HEK293 (cell line): ENCODE measurements at regions not wholly inside any gene's neighbourhood (a gene's known extent, or its start where the extent isn't known, plus 50 kb on each side); places are given as distances from the start of the nearest gene placed in this dataset.

Experiments used
- CTCF ChIA-PET: fragments of 350-600 bp; formaldehyde crosslinking; extraction: SDS; loops from one replicate; lab custom pipeline; 2021; ENCODE audit warnings: antibody characterized with exemption; lab: Yijun Ruan, JAX
- POLR2A ChIA-PET: fragments of 300-600 bp; formaldehyde crosslinking; extraction: SDS; loops from one replicate; lab custom pipeline; 2020; ENCODE audit warnings: antibody characterized with exemption, inconsistent platforms; lab: Yijun Ruan, JAX
- H3K27ac ChIP-seq: fragments of 200-500 bp; sonication (Bioruptor generic); 2 replicates; pipeline ENCODE4 v1.5.1; 2014; ENCODE audit warnings: low read depth, low read length, control low read depth, inconsistent platforms; ENCODE audit errors: extremely low read depth
- H3K36me3 ChIP-seq, 2 experiments: fragments of 200-500 bp in 1 of 2; sonication (Bioruptor generic) in 1 of 2; 1 replicate in 1 of 2; 2 replicates in 1 of 2; pipeline ENCODE4 v1.5.1; 2014 to 2017; ENCODE audit warnings: inconsistent platforms in 2 of 2, low read length in 2 of 2; ENCODE audit not compliant: control insufficient read depth in 2 of 2, insufficient read depth in 1 of 2
- H3K4me1 ChIP-seq: fragments of 200-500 bp; sonication (Bioruptor generic); 2 replicates; pipeline ENCODE4 v1.5.1; 2014; ENCODE audit warnings: mild to moderate bottlenecking, low read length, inconsistent platforms; ENCODE audit not compliant: control insufficient read depth, insufficient read depth
- H3K4me3 ChIP-seq: 2 replicates; pipeline ENCODE4 v1.5.1; 2011; ENCODE audit warnings: low read depth, mild to moderate bottlenecking, control low read depth, low read length, moderate library complexity
- H3K9me3 ChIP-seq: fragments of 200-500 bp; sonication (Bioruptor generic); 2 replicates; pipeline ENCODE4 v1.5.1; 2014; ENCODE audit warnings: low read depth, low read length, inconsistent platforms; ENCODE audit not compliant: control insufficient read depth, insufficient read depth
- BCL11A ChIP-seq: fragments of 450-650 bp; formaldehyde crosslinking; IDR thresholded peaks from 2 replicates; pipeline ENCODE4 v1.5.1; 2016; ENCODE audit warnings: low read depth, missing biosample characterization, missing genetic modification characterization
- HOXD13 ChIP-seq: sonication (generic); formaldehyde crosslinking; IDR thresholded peaks from 2 replicates; pipeline ENCODE4 v1.8.0; 2022; ENCODE audit warnings: missing genetic modification reagents, borderline replicate concordance
- IKZF3 ChIP-seq: fragments of 450-650 bp; IDR thresholded peaks from 2 replicates; pipeline ENCODE4 v1.5.0; 2018; ENCODE audit warnings: missing biosample characterization, mild to moderate bottlenecking, missing genetic modification characterization, moderate library complexity
- KLF10 ChIP-seq: fragments of 450-650 bp; IDR thresholded peaks from 2 replicates; pipeline ENCODE4 v1.5.1; 2018; ENCODE audit warnings: missing biosample characterization, mild to moderate bottlenecking, missing genetic modification characterization
- ZBTB8A ChIP-seq: fragments of 450-650 bp; formaldehyde crosslinking; IDR thresholded peaks from 2 replicates; pipeline ENCODE4 v1.5.1; 2016; ENCODE audit warnings: missing biosample characterization, missing genetic modification characterization
- ZNF114 ChIP-seq: fragments of 450-650 bp; formaldehyde crosslinking; IDR thresholded peaks from 2 replicates; pipeline ENCODE4 v1.5.0; 2017; ENCODE audit warnings: missing biosample characterization, missing genetic modification characterization
- ZNF121 ChIP-seq: fragments of 450-650 bp; formaldehyde crosslinking; IDR thresholded peaks from 2 replicates; pipeline ENCODE4 v1.5.1; 2016; ENCODE audit warnings: missing biosample characterization, missing genetic modification characterization
- ZNF132 ChIP-seq: fragments of 450-650 bp; formaldehyde crosslinking; IDR thresholded peaks from 2 replicates; pipeline ENCODE4 v1.5.1; 2017; ENCODE audit warnings: missing biosample characterization, missing genetic modification characterization, borderline replicate concordance
- ZNF155 ChIP-seq: fragments of 450-650 bp; formaldehyde crosslinking; IDR thresholded peaks from 2 replicates; pipeline ENCODE4 v1.5.1; 2016; ENCODE audit warnings: missing biosample characterization, missing genetic modification characterization
- ZNF169 ChIP-seq: fragments of 450-650 bp; formaldehyde crosslinking; IDR thresholded peaks from 2 replicates; pipeline ENCODE4 v1.5.1; 2016; ENCODE audit warnings: missing biosample characterization, missing genetic modification characterization
- ZNF202 ChIP-seq: fragments of 450-650 bp; formaldehyde crosslinking; IDR thresholded peaks from 2 replicates; pipeline ENCODE4 v1.5.1; 2016; ENCODE audit warnings: missing biosample characterization, missing genetic modification characterization, borderline replicate concordance
- ZNF24 ChIP-seq: fragments of 450-650 bp; formaldehyde crosslinking; IDR thresholded peaks from 2 replicates; pipeline ENCODE4 v1.5.1; 2016; ENCODE audit warnings: missing biosample characterization, missing genetic modification characterization
- ZNF366 ChIP-seq: fragments of 450-650 bp; formaldehyde crosslinking; conservative IDR thresholded peaks from 2 replicates; pipeline ENCODE4 v1.5.1; 2016; ENCODE audit warnings: missing biosample characterization, missing genetic modification characterization
- ZNF394 ChIP-seq: fragments of 450-650 bp; formaldehyde crosslinking; IDR thresholded peaks from 2 replicates; pipeline ENCODE4 v1.5.1; 2016; ENCODE audit warnings: missing biosample characterization, missing genetic modification characterization, mild to moderate bottlenecking, moderate library complexity, borderline replicate concordance
- ZNF423 ChIP-seq: fragments of 450-650 bp; formaldehyde crosslinking; IDR thresholded peaks from 2 replicates; pipeline ENCODE4 v1.5.1; 2016; ENCODE audit warnings: missing biosample characterization, missing genetic modification characterization
- ZNF530 ChIP-seq: fragments of 450-650 bp; formaldehyde crosslinking; IDR thresholded peaks from 2 replicates; pipeline ENCODE4 v1.5.1; 2016; ENCODE audit warnings: low read depth, missing biosample characterization, missing genetic modification characterization
- ZNF571 ChIP-seq: fragments of 450-650 bp; formaldehyde crosslinking; IDR thresholded peaks from 2 replicates; pipeline ENCODE4 v1.5.0; 2017; ENCODE audit warnings: missing biosample characterization, missing genetic modification characterization
- ZNF585B ChIP-seq: fragments of 450-650 bp; formaldehyde crosslinking; IDR thresholded peaks from 2 replicates; pipeline ENCODE4 v1.5.1; 2016; ENCODE audit warnings: missing biosample characterization, missing genetic modification characterization
- ZNF626 ChIP-seq: fragments of 450-650 bp; sonication (Bioruptor Pico); formaldehyde crosslinking; IDR thresholded peaks from 2 replicates; pipeline ENCODE4 v1.5.1; 2018; ENCODE audit warnings: missing biosample characterization, missing genetic modification characterization, inconsistent platforms
- ZNF654 ChIP-seq: fragments of 450-650 bp; formaldehyde crosslinking; IDR thresholded peaks from 2 replicates; pipeline ENCODE4 v1.5.1; 2016; ENCODE audit warnings: low read depth, missing biosample characterization, missing genetic modification characterization
- ZNF658 ChIP-seq: fragments of 450-650 bp; formaldehyde crosslinking; IDR thresholded peaks from 2 replicates; pipeline ENCODE4; 2016; ENCODE audit warnings: missing biosample characterization, missing genetic modification characterization
- ZNF664 ChIP-seq: fragments of 450-650 bp; formaldehyde crosslinking; IDR thresholded peaks from 2 replicates; pipeline ENCODE4 v1.5.1; 2016; ENCODE audit warnings: missing biosample characterization, missing genetic modification characterization
- ZNF768 ChIP-seq: fragments of 450-650 bp; formaldehyde crosslinking; IDR thresholded peaks from 2 replicates; pipeline ENCODE4 v1.5.1; 2018; ENCODE audit warnings: missing biosample characterization, mild to moderate bottlenecking, missing genetic modification characterization
- ZNF785 ChIP-seq: fragments of 450-650 bp; formaldehyde crosslinking; IDR thresholded peaks from 2 replicates; pipeline ENCODE4 v1.5.1; 2016; ENCODE audit warnings: missing biosample characterization, missing genetic modification characterization
- ZNF830 ChIP-seq: fragments of 450-650 bp; IDR thresholded peaks from 2 replicates; pipeline ENCODE4 v1.5.0; 2018; ENCODE audit warnings: missing biosample characterization, missing genetic modification characterization, low read depth, mild to moderate bottlenecking, moderate library complexity
- ZXDB ChIP-seq: fragments of 450-650 bp; formaldehyde crosslinking; IDR thresholded peaks from 2 replicates; pipeline ENCODE4 v1.5.1; 2016; ENCODE audit warnings: missing biosample characterization, missing genetic modification characterization
- TF ChIP-seq, protein P1 (sequence below): fragments of 450-650 bp; formaldehyde crosslinking; IDR thresholded peaks from 2 replicates; pipeline ENCODE4 v1.5.1; 2017; ENCODE audit warnings: missing biosample characterization, missing genetic modification characterization
- TF ChIP-seq, protein P2 (sequence below): fragments of 450-650 bp; formaldehyde crosslinking; IDR thresholded peaks from 2 replicates; pipeline ENCODE4 v1.5.1; 2016; ENCODE audit warnings: missing biosample characterization, missing genetic modification characterization
- TF ChIP-seq, protein P3 (sequence below): fragments of 450-650 bp; formaldehyde crosslinking; IDR thresholded peaks from 2 replicates; pipeline ENCODE4 v1.5.1; 2016; ENCODE audit warnings: missing biosample characterization, missing genetic modification characterization
- TF ChIP-seq, protein P4 (sequence below): fragments of 450-650 bp; formaldehyde crosslinking; IDR thresholded peaks from 2 replicates; pipeline ENCODE4 v1.5.1; 2016; ENCODE audit warnings: missing biosample characterization, missing genetic modification characterization, borderline replicate concordance

GRCh38 chr5:3002230-3002629 lies 250.8 kb upstream of the IRX2 start (continued):
- TF ChIP-seq, protein P1, sequence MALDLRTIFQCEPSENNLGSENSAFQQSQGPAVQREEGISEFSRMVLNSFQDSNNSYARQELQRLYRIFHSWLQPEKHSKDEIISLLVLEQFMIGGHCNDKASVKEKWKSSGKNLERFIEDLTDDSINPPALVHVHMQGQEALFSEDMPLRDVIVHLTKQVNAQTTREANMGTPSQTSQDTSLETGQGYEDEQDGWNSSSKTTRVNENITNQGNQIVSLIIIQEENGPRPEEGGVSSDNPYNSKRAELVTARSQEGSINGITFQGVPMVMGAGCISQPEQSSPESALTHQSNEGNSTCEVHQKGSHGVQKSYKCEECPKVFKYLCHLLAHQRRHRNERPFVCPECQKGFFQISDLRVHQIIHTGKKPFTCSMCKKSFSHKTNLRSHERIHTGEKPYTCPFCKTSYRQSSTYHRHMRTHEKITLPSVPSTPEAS = no peak
- no peak for TF ChIP-seq BCL11A (tag by site-specific recombination)
- no peak for TF ChIP-seq ZNF626 (tag by site-specific recombination)
- no peak for TF ChIP-seq ZNF394 (tag by site-specific recombination)
- TF ChIP-seq ZBTB8A (tag by site-specific recombination) = no peak
- TF ChIP-seq ZNF121 = no peak
- no peak for TF ChIP-seq ZNF24
- TF ChIP-seq, protein P2, sequence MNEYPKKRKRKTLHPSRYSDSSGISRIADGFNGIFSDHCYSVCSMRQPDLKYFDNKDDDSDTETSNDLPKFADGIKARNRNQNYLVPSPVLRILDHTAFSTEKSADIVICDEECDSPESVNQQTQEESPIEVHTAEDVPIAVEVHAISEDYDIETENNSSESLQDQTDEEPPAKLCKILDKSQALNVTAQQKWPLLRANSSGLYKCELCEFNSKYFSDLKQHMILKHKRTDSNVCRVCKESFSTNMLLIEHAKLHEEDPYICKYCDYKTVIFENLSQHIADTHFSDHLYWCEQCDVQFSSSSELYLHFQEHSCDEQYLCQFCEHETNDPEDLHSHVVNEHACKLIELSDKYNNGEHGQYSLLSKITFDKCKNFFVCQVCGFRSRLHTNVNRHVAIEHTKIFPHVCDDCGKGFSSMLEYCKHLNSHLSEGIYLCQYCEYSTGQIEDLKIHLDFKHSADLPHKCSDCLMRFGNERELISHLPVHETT = no peak
- TF ChIP-seq ZNF366 = no peak
- no peak for TF ChIP-seq ZNF114 (tag by site-specific recombination)
- no peak for TF ChIP-seq ZNF664 (tag by site-specific recombination)
- TF ChIP-seq ZNF768 = no peak
- TF ChIP-seq ZNF155 (tag by site-specific recombination) = no peak

DNA sequence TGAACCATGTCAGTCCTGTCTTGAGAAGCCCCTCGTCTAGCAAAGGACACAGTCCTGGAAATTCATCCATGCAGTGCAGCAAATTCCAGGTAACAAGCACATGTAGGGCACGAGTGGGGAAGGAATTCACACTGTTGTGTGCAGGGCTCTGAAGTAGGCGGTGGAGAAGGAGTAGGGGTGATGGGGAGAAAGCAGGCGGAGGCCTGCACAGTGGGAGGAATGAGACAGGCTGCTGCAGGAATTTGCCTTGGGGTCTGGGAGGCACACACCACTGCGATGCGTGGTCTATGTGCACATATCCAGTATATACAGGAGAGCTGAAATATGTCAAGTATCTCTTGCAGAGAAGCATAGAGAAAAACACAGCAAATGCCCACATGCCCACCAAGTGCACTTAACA lies 249.2 kb upstream of the IRX2 start:
- no peak overlapping the region for H3K4me3 ChIP-seq
- H3K4me1 ChIP-seq = no peaks in the 10 kb centered on the region
- CTCF ChIA-PET = no interaction called here
- no peak overlapping the region for H3K27ac ChIP-seq
- POLR2A ChIA-PET = no interaction called here
- no peaks in the 10 kb centered on the region for H3K36me3 ChIP-seq
- H3K9me3 ChIP-seq = no peaks in the 10 kb centered on the region
- TF ChIP-seq, protein P3, sequence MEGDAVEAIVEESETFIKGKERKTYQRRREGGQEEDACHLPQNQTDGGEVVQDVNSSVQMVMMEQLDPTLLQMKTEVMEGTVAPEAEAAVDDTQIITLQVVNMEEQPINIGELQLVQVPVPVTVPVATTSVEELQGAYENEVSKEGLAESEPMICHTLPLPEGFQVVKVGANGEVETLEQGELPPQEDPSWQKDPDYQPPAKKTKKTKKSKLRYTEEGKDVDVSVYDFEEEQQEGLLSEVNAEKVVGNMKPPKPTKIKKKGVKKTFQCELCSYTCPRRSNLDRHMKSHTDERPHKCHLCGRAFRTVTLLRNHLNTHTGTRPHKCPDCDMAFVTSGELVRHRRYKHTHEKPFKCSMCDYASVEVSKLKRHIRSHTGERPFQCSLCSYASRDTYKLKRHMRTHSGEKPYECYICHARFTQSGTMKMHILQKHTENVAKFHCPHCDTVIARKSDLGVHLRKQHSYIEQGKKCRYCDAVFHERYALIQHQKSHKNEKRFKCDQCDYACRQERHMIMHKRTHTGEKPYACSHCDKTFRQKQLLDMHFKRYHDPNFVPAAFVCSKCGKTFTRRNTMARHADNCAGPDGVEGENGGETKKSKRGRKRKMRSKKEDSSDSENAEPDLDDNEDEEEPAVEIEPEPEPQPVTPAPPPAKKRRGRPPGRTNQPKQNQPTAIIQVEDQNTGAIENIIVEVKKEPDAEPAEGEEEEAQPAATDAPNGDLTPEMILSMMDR (tag by site-specific recombination) = no peak
- TF ChIP-seq KLF10 (no peak), ZNF658 (tag by site-specific recombination) (no peak), IKZF3 (no peak), ZNF571 (tag by site-specific recombination) (no peak), HOXD13 (CRISPR knock-in tag) (no peak), ZNF169 (no peak), ZXDB (no peak), ZNF132 (tag by site-specific recombination) (no peak), ZNF530 (tag by site-specific recombination) (no peak), ZNF654 (tag by site-specific recombination) (no peak), ZNF830 (no peak), ZNF202 (tag by site-specific recombination) (no peak), ZNF585B (no peak), ZNF423 (tag by site-specific recombination) (no peak), ZNF785 (no peak)
- TF ChIP-seq, protein P4, sequence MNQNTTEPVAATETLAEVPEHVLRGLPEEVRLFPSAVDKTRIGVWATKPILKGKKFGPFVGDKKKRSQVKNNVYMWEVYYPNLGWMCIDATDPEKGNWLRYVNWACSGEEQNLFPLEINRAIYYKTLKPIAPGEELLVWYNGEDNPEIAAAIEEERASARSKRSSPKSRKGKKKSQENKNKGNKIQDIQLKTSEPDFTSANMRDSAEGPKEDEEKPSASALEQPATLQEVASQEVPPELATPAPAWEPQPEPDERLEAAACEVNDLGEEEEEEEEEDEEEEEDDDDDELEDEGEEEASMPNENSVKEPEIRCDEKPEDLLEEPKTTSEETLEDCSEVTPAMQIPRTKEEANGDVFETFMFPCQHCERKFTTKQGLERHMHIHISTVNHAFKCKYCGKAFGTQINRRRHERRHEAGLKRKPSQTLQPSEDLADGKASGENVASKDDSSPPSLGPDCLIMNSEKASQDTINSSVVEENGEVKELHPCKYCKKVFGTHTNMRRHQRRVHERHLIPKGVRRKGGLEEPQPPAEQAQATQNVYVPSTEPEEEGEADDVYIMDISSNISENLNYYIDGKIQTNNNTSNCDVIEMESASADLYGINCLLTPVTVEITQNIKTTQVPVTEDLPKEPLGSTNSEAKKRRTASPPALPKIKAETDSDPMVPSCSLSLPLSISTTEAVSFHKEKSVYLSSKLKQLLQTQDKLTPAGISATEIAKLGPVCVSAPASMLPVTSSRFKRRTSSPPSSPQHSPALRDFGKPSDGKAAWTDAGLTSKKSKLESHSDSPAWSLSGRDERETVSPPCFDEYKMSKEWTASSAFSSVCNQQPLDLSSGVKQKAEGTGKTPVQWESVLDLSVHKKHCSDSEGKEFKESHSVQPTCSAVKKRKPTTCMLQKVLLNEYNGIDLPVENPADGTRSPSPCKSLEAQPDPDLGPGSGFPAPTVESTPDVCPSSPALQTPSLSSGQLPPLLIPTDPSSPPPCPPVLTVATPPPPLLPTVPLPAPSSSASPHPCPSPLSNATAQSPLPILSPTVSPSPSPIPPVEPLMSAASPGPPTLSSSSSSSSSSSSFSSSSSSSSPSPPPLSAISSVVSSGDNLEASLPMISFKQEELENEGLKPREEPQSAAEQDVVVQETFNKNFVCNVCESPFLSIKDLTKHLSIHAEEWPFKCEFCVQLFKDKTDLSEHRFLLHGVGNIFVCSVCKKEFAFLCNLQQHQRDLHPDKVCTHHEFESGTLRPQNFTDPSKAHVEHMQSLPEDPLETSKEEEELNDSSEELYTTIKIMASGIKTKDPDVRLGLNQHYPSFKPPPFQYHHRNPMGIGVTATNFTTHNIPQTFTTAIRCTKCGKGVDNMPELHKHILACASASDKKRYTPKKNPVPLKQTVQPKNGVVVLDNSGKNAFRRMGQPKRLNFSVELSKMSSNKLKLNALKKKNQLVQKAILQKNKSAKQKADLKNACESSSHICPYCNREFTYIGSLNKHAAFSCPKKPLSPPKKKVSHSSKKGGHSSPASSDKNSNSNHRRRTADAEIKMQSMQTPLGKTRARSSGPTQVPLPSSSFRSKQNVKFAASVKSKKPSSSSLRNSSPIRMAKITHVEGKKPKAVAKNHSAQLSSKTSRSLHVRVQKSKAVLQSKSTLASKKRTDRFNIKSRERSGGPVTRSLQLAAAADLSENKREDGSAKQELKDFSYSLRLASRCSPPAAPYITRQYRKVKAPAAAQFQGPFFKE = no peak
